SK-N-SH treated with all-trans-retinoic acid at 6 μM for 48 hours (cell line): ENCODE measurements at regions not wholly inside any gene's neighbourhood (a gene's known extent, or its start where the extent isn't known, plus 50 kb on each side); places are given as distances from the start of the nearest gene placed in this dataset.

Experiments used
- ATAC-seq: fragments of 200-7000 bp; cut with Tn5 transposase; 3 replicates; pipeline ENCODE4 v1.9.1; 2020; ENCODE audit warnings: mild to moderate bottlenecking, moderate library complexity
- ARNTL ChIP-seq: fragments of 450-650 bp; formaldehyde crosslinking; IDR thresholded peaks from 2 replicates; pipeline ENCODE4 v1.5.0; 2020; ENCODE audit warnings: low read depth, mild to moderate bottlenecking, moderate library complexity, borderline replicate concordance
- CSDC2 ChIP-seq: fragments of 250-450 bp; sonication (Bioruptor Pico); IDR thresholded peaks from 2 replicates; pipeline ENCODE4 v1.5.0; 2020; ENCODE audit warnings: mild to moderate bottlenecking, moderate library complexity
- ESRRG ChIP-seq: fragments of 250-450 bp; sonication (Bioruptor Pico); IDR thresholded peaks from 2 replicates; pipeline ENCODE4 v1.6.1; 2021; ENCODE audit warnings: mild to moderate bottlenecking
- ISL1 ChIP-seq: fragments of 250-450 bp; sonication (Bioruptor Pico); IDR thresholded peaks from 2 replicates; pipeline ENCODE4 v2.1.2; 2022; ENCODE audit warnings: mild to moderate bottlenecking, moderate library complexity
- OSR1 ChIP-seq: fragments of 250-450 bp; sonication (Bioruptor Pico); IDR thresholded peaks from 2 replicates; pipeline ENCODE4 v1.8.0; 2022; ENCODE audit warnings: moderate library complexity, mild to moderate bottlenecking, inconsistent platforms
- RARB ChIP-seq: fragments of 250-450 bp; sonication (Bioruptor Pico); IDR thresholded peaks from 2 replicates; pipeline ENCODE4 v1.8.0; 2021; ENCODE audit warnings: mild to moderate bottlenecking, moderate library complexity
- SNAI2 ChIP-seq: fragments of 250-450 bp; sonication (Bioruptor Pico); IDR thresholded peaks from 2 replicates; pipeline ENCODE4 v1.5.0; 2020; ENCODE audit warnings: mild to moderate bottlenecking, moderate library complexity
- ZC3H10 ChIP-seq: fragments of 250-450 bp; sonication (Bioruptor Pico); IDR thresholded peaks from 2 replicates; pipeline ENCODE4 v1.5.1; 2021; ENCODE audit warnings: mild to moderate bottlenecking, moderate library complexity
- ZFP3 ChIP-seq: fragments of 250-450 bp; sonication (Bioruptor Pico); IDR thresholded peaks from 2 replicates; pipeline ENCODE4 v1.5.0; 2020; ENCODE audit warnings: mild to moderate bottlenecking, moderate library complexity
- ZFP30 ChIP-seq: fragments of 450-650 bp; formaldehyde crosslinking; IDR thresholded peaks from 2 replicates; pipeline ENCODE4 v1.5.0; 2022; ENCODE audit warnings: mild to moderate bottlenecking, moderate library complexity
- ZNF565 ChIP-seq: fragments of 450-650 bp; formaldehyde crosslinking; conservative IDR thresholded peaks from 2 replicates; pipeline ENCODE4 v1.5.0; 2020; ENCODE audit warnings: low read depth, mild to moderate bottlenecking, moderate library complexity
- TF ChIP-seq, protein P1 (sequence below): fragments of 250-450 bp; sonication (Bioruptor Pico); IDR thresholded peaks from 2 replicates; pipeline ENCODE4 v1.5.0; 2020; ENCODE audit warnings: mild to moderate bottlenecking, moderate library complexity
- TF ChIP-seq, protein P2 (sequence below): fragments of 250-450 bp; sonication (Bioruptor Pico); IDR thresholded peaks from 2 replicates; pipeline ENCODE4 v1.5.1; 2020; ENCODE audit warnings: low read depth, mild to moderate bottlenecking, moderate library complexity
- TF ChIP-seq, protein P3 (sequence below): fragments of 250-450 bp; sonication (Bioruptor Pico); IDR thresholded peaks from 2 replicates; pipeline ENCODE4 v1.8.0; 2020; ENCODE audit warnings: mild to moderate bottlenecking, moderate library complexity, borderline replicate concordance

DNA sequence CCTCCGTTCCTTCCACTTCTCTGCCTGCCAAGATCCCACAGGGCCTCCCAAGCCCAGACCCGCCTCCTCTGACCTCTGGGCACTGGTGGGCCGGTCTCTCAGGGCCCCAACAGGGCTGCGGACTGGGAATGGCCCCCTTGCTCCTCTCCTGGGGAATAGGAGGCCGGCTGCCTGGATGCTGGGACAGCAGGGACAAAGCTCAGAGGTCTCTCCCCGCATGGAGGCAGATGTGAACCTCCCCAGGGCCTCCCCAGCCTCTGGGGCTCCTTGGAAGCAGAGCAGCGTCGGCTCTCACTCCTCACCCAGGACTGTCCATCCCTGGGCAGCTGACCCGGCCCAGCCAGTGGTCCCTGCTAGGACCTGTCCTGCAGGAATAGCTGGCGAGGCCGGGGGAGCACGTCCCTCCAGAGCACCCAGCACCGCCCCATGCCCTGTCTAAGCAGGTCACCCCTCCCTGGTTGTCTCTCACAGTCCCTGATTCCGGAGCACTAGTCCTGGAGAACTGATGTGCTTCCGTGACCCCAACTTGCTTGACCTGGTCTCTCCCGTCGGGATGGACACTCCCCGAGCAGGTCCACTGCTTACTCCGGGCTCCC lies 85.8 kb downstream of the RTL6 start (continued):
- TF ChIP-seq, protein P1, sequence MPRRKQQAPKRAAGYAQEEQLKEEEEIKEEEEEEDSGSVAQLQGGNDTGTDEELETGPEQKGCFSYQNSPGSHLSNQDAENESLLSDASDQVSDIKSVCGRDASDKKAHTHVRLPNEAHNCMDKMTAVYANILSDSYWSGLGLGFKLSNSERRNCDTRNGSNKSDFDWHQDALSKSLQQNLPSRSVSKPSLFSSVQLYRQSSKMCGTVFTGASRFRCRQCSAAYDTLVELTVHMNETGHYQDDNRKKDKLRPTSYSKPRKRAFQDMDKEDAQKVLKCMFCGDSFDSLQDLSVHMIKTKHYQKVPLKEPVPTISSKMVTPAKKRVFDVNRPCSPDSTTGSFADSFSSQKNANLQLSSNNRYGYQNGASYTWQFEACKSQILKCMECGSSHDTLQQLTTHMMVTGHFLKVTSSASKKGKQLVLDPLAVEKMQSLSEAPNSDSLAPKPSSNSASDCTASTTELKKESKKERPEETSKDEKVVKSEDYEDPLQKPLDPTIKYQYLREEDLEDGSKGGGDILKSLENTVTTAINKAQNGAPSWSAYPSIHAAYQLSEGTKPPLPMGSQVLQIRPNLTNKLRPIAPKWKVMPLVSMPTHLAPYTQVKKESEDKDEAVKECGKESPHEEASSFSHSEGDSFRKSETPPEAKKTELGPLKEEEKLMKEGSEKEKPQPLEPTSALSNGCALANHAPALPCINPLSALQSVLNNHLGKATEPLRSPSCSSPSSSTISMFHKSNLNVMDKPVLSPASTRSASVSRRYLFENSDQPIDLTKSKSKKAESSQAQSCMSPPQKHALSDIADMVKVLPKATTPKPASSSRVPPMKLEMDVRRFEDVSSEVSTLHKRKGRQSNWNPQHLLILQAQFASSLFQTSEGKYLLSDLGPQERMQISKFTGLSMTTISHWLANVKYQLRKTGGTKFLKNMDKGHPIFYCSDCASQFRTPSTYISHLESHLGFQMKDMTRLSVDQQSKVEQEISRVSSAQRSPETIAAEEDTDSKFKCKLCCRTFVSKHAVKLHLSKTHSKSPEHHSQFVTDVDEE (CRISPR knock-in tag), result no peak

DNA sequence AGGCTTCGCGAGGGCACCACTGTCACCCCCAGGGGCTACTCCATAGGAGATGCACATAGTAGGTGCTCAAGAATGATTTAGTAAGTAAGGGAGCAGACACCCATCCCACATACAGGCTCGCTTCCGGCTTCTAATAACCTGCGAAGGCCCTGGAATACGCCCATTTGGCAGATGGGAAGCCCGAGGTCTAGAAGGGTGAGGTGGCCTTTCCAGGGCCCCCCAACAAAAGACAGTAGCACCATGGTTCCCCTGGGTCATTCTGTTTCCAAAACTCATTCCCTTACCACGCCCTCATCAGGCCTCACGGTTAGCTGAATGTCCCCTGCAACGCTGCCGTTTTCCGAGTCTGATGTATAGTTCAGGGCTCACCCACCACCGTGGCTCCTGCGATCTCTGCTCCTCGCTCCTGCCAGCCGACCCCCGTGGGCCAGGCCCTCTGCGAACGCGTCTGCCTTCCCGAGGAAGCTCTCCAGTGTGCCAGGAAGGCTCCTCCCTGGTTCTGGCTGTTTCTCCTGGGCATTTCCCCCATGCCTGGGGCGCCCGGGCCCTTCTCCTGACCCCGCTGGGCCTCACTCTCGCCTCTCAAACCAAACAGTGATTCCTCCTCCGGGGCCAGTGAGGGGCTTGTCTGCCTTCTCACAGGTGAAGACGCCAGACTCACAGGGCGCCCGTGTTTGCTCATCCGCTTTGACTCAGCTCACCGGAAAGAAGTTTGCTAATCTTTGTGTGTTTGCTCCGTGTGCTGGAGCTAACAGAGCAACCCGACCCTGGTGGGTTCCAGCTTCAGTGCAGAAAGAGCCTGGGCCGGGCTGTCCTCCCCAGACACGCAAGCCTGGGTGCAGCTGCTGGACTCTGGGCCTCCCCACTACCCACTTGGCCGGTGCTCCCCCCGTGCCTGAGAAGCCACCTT lies 86.6 kb downstream of the RTL6 start:
- no peak for ATAC-seq
- no peak for TF ChIP-seq OSR1 (CRISPR knock-in tag)
- TF ChIP-seq ISL1, result no peak
- TF ChIP-seq, protein P2, sequence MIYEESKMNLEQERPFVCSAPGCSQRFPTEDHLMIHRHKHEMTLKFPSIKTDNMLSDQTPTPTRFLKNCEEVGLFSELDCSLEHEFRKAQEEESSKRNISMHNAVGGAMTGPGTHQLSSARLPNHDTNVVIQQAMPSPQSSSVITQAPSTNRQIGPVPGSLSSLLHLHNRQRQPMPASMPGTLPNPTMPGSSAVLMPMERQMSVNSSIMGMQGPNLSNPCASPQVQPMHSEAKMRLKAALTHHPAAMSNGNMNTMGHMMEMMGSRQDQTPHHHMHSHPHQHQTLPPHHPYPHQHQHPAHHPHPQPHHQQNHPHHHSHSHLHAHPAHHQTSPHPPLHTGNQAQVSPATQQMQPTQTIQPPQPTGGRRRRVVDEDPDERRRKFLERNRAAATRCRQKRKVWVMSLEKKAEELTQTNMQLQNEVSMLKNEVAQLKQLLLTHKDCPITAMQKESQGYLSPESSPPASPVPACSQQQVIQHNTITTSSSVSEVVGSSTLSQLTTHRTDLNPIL (CRISPR knock-in tag), result no peak
- no peak for TF ChIP-seq CSDC2 (CRISPR knock-in tag)
- no peak for TF ChIP-seq ZNF565 (CRISPR knock-in tag)
- TF ChIP-seq RARB (CRISPR knock-in tag), result no peak
- TF ChIP-seq ARNTL (CRISPR knock-in tag), result no peak
- no peak for TF ChIP-seq ESRRG (CRISPR knock-in tag)
- TF ChIP-seq ZFP3 (CRISPR knock-in tag), result no peak
- TF ChIP-seq ZFP30 (CRISPR knock-in tag), result no peak
- TF ChIP-seq ZC3H10 (CRISPR knock-in tag), result no peak
- TF ChIP-seq SNAI2 (CRISPR knock-in tag), result no peak
- TF ChIP-seq, protein P3, sequence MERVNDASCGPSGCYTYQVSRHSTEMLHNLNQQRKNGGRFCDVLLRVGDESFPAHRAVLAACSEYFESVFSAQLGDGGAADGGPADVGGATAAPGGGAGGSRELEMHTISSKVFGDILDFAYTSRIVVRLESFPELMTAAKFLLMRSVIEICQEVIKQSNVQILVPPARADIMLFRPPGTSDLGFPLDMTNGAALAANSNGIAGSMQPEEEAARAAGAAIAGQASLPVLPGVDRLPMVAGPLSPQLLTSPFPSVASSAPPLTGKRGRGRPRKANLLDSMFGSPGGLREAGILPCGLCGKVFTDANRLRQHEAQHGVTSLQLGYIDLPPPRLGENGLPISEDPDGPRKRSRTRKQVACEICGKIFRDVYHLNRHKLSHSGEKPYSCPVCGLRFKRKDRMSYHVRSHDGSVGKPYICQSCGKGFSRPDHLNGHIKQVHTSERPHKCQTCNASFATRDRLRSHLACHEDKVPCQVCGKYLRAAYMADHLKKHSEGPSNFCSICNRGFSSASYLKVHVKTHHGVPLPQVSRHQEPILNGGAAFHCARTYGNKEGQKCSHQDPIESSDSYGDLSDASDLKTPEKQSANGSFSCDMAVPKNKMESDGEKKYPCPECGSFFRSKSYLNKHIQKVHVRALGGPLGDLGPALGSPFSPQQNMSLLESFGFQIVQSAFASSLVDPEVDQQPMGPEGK, result no peak
- TF ChIP-seq, protein P1 (CRISPR knock-in tag), result no peak

DNA sequence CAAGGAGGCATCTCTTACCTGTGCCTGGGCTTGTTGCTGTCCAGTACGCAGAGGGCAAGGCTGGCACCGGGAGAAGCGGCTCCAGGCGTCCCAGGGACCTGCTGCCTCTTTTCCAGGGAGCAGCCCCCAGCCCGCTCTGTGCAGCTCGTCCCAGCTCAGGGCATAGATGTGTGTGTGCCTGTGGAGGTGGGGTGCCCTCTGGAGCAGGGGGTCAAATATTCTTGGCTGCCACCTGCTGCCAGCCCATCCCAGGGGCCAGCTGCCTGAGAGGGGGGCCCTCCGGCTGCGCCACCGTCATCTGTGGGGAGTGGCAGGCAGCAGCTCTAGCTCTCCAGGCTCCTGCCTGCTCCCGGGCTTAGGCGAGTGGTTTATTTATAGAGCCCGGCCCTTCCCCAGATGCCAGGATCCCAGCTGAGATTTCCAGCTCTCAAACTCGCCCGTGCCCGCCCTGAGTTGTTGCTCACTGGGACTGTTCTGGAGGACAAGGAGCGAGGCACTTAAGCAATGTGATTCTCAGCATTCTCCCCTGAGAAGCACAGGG lies 87.5 kb downstream of the RTL6 start:
- TF ChIP-seq ZC3H10 (CRISPR knock-in tag), result no peak

DNA sequence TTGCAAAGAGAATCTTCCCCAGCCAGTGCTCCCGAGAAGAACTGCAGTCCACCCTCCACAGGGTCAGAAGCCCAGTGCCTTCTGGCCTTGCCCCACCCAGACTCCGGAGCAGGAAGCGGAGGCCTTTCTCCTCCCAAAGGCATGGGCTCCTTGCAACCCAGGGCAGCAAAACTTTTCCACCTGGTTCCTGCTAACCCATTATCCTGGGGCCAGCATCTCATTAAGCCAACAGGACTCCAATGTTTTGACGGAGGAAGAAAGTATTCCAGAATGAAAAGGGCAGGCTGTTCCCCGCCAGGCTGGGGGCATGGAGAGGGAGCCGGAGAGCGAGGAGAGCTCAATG lies 88.1 kb downstream of the RTL6 start:
- no peak for ATAC-seq
- no peak for TF ChIP-seq ARNTL (CRISPR knock-in tag)
- no peak for TF ChIP-seq ZFP30 (CRISPR knock-in tag)
- no peak for TF ChIP-seq ESRRG (CRISPR knock-in tag)
- TF ChIP-seq, all 23 proteins: peak for 0

More for the DNA sequence above, 87.5 kb downstream of the RTL6 start:
- no peak for ATAC-seq
